ENCODE measurements at regions not wholly inside any gene's neighbourhood (a gene's known extent, or its start where the extent isn't known, plus 50 kb on each side); places are given as distances from the start of the nearest gene placed in this dataset.
"Not testable (repeated sequence)": the region's sequence is repeated elsewhere in the genome, so short reads cannot be mapped to it uniquely, and the experiment has no call there.

DNA sequence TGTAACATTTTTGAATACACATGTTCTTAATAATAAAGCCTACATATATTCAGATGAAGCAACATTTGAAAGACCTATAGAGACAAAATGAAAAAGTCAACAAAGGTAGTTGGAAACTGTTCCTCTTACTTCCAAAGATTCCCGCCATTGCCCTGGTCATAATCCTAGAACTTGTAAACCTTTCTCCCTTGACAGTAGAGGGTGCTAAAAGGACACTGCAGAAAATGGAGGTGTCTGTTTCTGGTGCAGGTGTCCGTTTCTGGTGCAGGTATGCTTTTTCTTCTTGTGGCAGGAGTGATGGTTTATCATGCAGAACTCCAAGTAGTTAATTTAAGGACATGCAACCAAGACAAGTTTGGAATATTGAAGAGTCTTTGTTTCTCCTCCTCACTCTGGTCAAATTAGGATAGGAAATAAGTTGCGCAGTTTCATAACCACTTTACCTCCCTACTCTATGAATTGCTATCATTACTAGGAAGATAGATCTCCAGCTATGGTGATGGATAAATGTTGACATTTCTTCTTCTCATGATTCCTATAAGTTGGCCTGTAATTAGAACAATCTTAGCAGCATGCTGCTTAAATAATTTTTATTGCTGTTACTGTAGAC is 56.0 kb upstream of the FAM174A start:
- no peak for DNase-seq (ENCODE audit: low read depth in 2 of 2)

DNA sequence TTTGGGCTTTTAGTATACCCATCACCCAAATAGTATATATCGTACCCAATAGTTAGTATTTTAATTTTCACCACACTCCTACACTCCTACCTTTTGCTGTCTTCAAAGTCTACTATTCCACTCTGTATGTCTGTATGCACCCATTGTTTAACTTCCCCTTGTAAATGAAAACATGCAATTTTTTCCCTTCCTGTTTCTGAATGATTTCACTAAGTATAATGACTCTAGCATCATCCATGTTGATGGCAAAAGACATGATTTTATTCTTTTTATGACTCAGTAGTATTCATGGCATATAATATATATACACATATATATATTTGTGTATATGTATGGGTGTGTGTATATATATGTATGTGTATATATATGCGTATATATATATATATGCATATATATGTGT is 63.1 kb upstream of the FAM174A start:
- no peak for DNase-seq (ENCODE audit: low read depth in 2 of 2)

DNA sequence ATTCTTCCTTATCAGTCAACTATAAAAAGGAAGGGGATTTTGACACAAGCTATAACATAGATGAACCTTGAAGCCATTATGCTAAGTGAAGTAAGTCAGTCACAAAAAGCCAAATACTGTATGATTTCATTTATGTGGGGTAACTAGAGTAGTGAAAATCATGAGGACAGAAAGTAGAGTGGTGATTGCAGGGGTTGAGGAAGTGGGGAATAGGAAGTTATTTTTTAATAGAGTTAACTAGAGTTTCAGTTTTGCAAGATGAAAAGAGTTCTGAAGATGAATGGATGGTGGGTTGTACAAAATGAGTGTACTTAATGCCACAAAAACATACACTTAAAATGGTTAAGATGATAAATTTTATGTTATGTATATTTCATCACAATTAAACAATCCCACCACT is 65.4 kb upstream of the FAM174A start:
- no peak for DNase-seq (ENCODE audit: low read depth in 2 of 2)

DNA sequence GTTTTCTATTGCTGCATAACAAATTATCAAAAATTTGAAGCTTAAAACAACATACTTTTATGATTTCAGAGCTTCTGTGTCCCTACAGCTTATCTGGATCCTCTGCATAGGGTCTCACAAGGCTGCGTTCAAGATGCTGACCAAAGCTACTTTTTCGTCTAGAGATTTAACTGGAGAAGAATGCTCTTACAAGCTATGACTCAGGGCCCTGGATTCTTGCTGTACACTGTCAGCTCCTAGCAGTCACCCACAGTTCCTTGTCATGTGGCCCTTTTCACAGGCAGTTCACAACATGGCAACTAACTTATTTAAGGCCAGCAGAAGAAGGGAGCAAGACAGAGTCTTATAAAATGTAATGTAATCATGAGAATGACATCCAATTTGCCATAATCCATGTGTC is 70.8 kb upstream of the FAM174A start:
- peak; percentile 6 to 9 for DNase-seq (ENCODE audit: low read depth in 2 of 2)

DNA sequence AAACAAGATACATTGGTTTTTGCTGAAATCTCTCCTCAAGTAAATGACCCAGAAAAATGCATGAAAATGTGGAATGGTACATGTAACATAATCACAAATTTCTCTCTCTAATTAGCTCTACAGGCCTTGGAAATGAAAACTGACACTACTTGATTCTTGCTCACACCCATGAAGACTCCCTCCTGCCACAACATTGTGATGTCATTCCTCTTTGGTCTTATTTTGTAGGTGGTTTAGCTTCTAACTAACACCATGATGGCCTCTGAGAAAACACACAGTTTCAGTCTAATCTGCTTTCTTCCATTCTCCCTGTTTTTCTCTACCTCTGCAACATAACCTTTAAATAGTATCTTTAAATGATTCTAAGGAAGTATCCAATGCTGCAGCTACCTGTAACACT is 78.6 kb upstream of the FAM174A start:
- no peak for DNase-seq (ENCODE audit: low read depth in 2 of 2)

DNA sequence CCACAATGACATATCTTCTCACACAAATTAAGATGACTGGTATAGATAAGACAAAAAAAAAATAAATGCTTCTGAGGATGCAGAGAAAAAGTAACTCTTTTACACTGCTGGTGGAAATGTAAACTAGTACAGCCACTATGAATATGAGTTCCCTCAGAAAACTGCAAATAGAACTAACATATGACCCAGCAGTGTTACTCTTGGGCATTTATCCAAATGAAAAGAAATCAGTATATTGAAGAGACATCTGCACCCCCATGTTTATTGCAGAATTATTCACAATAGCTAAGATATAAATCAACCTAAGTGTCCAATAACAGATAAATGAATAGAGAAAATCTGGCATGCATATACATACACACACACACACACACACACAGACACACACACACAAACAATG is 83.0 kb upstream of the FAM174A start:
- DNase-seq (ENCODE audit: low read depth in 2 of 2) = no peak

DNA sequence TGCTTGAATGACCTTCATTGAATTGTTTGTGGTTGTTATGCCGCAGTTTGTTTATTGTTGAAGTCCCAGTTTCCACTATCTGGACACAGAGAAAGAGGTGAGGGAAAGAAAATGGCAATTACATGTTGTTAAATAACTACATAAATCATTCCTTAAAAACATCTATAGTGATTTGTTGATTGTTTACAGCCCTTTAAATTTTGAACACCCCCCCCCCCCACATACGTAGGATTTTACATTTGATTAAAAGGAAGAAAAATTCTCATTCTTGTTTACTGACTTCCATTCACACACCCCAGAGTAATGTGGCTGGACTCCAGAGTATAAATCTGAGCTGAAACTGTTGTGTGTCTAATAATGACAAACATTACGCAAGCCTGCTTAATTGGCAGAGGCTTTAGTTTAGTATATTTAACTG is 87.1 kb upstream of the FAM174A start:
- no peak for DNase-seq (ENCODE audit: low read depth in 2 of 2)

DNA sequence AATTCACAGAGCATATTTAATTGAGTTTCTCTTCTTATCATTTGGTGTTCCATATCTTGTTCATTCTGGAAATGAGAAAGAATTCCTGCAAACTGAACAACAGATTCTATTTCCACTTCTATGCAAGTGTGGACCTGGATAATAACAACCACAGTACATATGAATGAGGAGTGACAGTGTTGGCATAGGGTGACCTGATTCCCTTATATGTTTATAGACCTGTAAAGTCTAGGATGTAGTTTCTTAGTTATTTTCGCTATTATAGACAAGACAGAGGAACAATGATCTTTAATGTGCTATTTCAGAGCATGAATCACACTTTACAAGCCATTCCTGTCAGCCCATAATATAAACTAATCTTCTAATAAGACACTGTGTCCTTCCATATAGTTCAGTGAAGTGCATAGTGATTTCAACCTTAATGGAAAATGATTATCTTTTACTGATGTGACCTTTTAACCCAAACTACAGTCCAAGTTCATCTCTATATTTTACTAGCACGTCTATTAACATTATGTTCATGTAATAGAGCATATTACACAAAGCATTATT is 88.2 kb upstream of the FAM174A start:
- no peak for DNase-seq (ENCODE audit: low read depth in 2 of 2)

DNA sequence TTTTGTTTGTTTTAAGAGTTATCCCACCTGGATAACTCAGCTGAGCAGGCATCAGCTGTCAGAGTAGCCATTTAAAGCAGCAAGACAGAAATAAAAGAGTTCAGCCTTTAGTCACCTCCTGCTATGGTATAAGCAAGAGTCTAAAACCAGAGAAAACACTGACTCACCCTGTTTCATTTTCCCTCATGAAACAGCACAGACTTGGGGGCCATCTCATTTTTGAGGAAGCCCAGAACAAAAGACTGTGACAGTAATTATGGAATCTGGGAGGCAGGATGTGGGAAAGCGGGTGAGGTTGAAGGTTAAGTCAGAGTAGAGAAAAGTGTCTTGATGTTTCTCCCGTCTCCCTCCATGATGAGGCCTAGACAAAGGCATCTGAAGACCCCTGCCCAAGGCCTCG is 90.2 kb upstream of the FAM174A start:
- no peak for DNase-seq (ENCODE audit: low read depth in 2 of 2)

DNA sequence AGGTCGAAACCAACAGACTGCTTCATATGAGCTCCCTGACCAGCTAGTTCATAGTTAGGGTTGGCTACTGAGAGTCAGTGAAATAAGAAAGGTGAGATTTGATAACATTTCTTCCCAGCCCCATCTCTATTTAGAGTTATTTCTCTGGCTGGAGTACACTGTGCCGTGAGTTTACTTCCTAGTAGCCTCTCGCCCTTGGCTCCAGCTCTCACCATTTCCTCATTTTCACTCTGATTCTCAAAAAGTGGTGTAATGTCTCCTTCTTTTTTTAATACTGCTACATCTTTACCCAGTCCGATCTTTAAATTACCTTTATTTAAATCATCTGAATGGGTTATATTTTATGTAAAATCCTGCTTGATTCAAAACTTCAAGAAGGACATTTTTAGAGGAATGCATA is 100.4 kb upstream of the FAM174A start:
- no peak for DNase-seq (ENCODE audit: low read depth in 2 of 2)

DNA sequence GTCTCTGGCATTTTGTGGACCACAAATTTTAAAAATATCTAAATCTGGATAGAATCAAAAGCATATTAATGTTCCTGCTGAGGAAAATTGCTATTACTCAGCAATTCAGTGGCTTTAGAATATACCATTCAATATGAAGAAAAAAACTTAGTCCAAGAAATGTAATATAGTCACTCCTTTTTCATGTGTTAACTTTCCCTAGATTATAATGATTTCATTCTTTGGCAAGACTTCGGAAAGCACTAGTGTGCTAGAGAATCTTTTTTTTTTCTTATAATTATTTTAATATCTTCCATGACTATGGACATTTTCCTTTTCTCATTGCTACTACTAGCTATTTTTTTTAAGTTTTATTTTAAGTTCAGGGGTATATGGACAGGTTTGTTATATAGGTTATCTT is 102.4 kb upstream of the FAM174A start:
- no peak for DNase-seq (ENCODE audit: low read depth in 2 of 2)

DNA sequence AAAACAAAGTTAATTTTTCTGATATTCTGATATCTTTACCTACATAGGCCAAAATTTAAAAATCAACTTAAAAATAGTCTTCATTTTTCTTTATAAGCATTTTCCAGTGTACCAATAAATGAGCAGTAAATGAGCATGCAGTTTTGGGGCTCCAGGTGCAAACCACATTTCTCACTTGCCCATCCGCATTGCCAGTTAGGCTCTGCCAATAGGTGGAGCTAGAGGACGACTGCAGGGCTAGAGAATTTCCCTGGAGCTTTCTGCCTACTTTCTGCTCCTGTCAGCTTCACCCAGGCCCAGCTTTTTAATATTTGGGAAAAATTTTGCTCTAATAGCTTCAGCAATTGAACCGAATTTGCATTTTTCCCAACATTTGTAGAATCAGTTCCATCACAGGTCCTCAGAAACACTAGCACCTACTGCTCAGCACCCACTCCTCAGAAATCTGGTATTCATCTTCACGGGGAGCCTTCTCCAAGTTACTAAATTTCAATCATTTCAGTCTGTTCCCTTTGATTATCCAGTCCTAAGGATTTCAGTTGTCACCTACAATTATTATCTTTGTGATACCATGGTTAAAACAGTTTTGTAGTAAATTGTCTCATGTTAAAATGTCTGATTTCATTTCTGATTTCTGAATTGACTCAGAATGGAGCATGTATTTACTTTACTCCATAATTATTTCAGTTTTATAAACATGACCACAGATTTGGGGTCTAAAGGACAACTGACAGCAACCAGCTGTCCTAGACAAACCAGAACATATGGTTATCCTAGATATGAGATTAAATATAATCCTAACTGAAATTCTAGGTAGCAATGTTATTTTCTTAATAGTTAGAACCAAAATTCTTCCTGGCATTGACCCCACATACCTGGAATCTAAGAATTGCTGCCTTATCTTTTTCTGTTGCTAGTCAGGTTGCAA is 104.6 kb upstream of the FAM174A start:
- peak; percentile 6 to 8 for DNase-seq (ENCODE audit: low read depth in 2 of 2)

DNA sequence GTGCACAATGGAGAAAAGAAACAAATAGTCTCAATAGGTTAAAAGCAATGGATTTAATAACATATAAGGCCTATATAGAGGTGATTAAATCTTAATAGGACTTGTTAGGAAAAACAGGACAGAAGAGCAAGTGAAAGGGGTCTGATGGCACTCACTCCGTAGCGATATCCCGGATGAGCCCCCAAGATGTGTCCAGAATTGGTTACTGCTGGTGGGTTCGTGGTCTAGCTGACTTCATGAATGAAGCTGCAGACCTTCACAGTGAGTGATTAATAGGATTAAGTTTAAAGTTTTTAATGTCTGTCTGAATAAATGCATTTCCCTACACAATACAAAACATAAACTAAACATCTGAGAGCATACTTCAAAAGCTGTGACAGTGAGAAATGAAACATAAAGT is 110.4 kb upstream of the FAM174A start:
- DNase-seq (ENCODE audit: low read depth in 2 of 2) = no peak

DNA sequence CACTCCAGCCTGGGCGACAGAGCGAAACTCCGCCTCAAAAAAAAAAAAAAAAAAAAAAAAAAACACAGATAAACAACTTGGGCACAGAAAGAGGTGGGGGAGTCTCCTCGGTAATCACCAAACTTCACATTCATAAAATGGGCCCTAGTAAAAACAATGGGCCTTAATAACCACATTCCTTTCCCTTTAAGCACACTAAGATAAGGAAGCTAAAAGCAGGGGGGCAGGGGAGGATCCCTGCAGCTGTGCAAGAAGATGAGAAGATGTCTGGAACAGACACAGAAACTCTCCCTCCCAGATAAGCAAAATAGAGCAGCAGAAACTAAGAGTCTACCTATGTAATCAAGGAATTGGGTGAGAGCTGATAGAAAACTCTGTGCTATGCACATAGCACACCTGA is 111.2 kb upstream of the FAM174A start:
- no peak for DNase-seq (ENCODE audit: low read depth in 2 of 2)

DNA sequence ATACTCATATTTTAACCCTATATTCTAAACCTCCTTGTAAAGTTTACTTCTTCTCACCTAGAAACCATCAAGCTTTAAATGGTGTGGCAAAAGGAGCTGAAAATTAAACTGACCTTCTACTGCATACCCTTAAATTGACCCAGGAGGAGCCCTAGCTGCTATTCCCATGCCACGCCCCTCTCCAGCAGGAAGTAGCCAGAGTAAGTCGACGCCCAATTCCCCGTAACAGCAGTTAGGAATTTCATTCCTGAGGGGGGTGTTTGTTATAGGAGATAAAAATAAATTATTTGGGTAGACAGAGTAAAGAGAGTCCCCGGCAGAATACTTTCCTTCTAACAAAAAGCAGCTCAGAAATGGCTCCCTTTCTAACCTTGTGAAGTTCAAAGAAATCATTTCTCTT is 111.8 kb upstream of the FAM174A start:
- DNase-seq (ENCODE audit: low read depth in 2 of 2) = no peak

DNA sequence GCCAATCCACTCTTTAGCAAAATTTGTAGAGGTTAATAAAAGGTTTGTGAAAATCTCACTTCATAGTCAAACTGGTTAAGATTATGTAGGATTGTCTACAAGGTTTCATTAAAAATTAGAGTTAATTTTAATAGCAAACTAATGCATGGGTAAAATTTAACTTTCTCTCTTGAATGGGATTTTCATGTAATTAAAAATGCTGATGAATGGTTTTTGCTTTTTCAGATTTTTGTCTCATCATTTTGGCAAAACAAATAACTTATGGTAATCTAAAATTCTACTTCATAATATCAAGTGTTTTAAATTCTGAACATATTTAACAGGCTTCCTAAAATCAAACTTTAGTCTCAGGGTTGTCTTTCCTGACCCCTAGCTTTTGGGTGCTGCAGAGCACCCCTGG is 113.8 kb upstream of the FAM174A start:
- no peak for DNase-seq (ENCODE audit: low read depth in 2 of 2)

DNA sequence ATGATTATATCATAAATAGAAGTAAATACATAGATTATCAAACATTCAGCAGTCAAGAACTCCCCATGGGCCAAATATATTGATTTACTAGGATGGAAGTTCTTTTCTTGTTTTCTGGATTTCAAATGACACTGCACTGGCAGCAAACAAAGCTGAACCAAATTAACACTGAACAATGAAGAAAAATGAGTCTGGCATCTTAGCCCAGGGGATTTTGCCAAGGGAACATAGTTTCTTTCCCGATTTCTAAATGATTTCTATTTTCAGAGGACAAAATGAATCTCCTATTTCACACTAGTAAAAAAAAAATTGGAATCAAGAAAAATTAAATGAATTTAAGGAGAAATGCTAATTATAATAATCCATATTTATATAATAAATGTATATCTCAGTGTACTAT is 116.9 kb upstream of the FAM174A start:
- DNase-seq (ENCODE audit: low read depth in 2 of 2) = no peak

DNA sequence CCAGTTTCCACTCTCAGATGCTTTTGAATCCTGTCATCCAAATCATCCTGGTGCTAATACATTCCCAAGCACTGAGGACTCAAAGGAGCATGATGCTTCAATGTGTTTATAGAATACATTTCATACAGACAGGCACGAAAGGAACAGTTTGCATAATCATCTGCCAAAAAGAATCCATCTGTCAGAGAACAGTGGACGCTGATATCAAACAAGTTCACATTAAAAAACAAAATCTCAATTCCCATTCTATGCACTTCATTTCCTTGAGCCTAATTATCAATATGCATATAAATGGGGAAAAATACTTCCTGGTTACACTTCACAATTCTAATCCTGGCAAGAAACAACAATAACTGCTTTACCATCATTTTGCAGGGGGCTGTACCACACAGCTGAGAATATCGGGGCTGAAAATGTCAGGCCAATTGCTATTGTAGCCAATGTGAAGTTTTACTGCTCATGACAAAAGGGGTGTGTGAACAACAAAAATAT is 125.5 kb upstream of the FAM174A start:
- DNase-seq (ENCODE audit: low read depth in 2 of 2) = no peak

DNA sequence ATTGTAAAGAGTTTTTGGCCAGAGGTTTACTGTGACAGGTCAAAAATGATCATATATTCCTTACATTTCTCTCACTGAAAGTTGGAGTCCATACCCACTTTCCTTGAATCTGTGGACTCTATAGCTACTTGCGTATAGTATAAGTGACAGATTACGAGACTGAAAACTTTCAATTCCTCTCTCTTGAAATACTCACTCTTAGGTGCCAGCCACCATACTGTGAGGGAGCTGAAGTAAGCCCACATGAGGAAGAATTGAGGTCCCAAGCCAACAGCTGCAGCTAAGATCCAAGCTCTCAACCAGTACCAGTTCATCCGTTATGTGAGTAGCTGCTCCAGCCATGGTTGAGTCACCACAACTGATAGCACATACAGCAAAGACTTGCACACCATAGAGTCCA is 128.1 kb upstream of the FAM174A start:
- no peak for DNase-seq (ENCODE audit: low read depth in 2 of 2)

DNA sequence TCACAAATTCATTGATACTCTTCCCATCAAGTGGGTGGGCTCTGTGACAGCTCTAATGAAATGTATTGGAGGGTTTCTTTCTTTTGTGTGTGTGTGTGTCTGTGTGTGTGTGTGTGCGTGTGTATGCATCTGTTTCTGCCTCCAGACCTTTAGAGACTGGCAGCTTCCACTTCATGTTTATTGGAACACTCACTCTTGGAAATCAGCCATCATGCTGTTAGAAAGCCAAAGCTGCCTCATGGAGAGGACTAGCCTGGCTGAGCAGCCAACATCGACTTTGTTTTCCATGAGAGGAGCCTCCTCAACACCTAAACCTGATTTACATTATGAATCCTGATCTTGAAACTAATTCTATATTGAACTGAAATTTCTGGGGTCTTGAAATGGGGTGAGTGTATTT is 128.5 kb upstream of the FAM174A start:
- no peak for DNase-seq (ENCODE audit: low read depth in 2 of 2)

DNA sequence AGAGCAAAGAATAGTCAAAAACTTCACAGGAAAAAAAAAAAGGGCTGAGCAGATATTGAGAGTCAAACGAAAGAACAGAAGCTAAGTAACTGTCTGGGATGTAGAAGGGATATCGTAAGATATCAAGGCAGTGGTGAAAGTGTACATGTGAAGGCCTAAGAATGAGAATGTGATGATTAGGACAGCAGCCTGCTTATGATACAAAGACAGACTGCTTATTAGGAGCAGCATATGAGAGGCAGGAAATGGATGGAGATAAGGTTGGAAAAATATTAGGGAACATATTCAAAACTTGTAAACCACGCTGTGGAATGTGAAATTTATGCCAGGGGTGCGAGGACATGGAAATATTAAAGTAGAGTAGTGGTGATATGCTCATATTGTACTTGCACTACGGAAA is 133.1 kb upstream of the FAM174A start:
- no peak for DNase-seq (ENCODE audit: low read depth in 2 of 2)

DNA sequence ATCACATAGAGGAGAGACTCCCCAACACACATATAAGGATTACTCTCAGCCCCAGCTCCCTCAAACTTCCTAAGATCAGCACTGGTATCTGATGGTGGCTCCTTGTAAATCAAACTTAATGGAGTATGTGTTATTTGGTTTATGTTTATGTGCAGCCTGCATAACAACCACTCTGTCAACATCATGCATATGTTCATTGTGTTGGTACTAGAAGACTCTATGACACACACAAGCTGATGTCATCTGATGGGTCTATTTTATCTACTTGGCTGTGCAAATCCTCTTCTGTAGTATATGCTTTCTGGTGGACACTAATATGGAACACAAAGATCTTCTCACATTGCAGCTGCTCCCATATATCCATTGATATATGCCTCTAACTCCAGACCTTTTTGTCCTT is 134.0 kb upstream of the FAM174A start:
- no peak for DNase-seq (ENCODE audit: low read depth in 2 of 2)

DNA sequence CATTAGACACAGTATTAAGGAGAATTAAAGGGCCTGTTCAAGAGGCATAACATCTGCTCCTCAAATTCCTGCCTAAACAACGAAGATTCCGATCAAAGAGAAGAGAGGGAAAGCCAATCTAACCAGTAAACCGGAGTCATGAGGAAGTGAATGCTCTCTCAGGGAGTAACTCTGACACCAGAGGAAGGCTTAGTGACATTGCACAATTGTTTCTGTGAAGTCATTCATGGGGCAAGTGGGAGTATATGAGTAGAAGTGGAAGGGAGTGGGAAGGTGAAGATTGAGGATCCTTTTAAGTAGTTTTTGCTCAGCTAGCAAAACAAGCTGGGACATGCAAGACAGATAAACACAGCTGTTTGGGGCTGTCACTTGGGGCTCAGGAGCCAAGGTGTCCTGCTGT is 136.4 kb upstream of the FAM174A start:
- DNase-seq (ENCODE audit: low read depth in 2 of 2) = not testable (repeated sequence)

All from fibroblast of skin of left quadriceps (primary cell).